Colonic mucosa (tissue), 4 donors: ENCODE measurements at regions not wholly inside any gene's neighbourhood (a gene's known extent, or its start where the extent isn't known, plus 50 kb on each side); places are given as distances from the start of the nearest gene placed in this dataset.

Experiments
- DNase-seq: peaks from one replicate; pipeline ENCODE4 v3.0.0-alpha.2; 2020
- H3K27ac ChIP-seq: fragments of 200-600 bp; one replicate; pipeline ENCODE4 v1.8.0; 2021
- H3K27me3 ChIP-seq: fragments of 200-600 bp; one replicate; pipeline ENCODE4 v1.8.0; 2021
- H3K36me3 ChIP-seq: fragments of 200-600 bp; one replicate; pipeline ENCODE4 v1.8.0; 2021
- H3K4me1 ChIP-seq: fragments of 200-600 bp; one replicate; pipeline ENCODE4 v1.8.0; 2021; ENCODE audit warnings: mild to moderate bottlenecking
- H3K4me3 ChIP-seq: fragments of 200-600 bp; one replicate; pipeline ENCODE4 v1.8.0; 2021
- H3K9ac ChIP-seq, 2 donors: one replicate each; pipeline ENCODE4 v1.7.0; 2013; ENCODE audit warnings: control low read depth in 2 of 2, low read depth in 2 of 2, low read length in 2 of 2
- H3K9me3 ChIP-seq: fragments of 200-600 bp; one replicate; pipeline ENCODE4 v1.8.0; 2021
- CTCF ChIP-seq: fragments of 200-600 bp; IDR thresholded peaks from one replicate; pipeline ENCODE4 v1.8.0; 2022; ENCODE audit warnings: antibody characterized with exemption, mild to moderate bottlenecking
- intact Hi-C: fragments of 100-400 bp; cut with DNase I; formaldehyde crosslinking; loops from one replicate; pipeline ENCODE4 v1.14.1; 2022
- donor health status: healthy.
- donor health status: DM: no; HTN: no; CAD: no.
- donor health status: DM: no; HTN: no; CAD: no.

- no peak for TF ChIP-seq CTCF
- Histone ChIP-seq H3K4me3 (no peak overlapping the region), H3K9me3 (no peaks in the 10 kb centered on the region), H3K4me1 (no peaks in the 10 kb centered on the region), H3K9ac (no peak overlapping the region), H3K27me3 (no peaks in the 10 kb centered on the region), H3K27ac (no peak overlapping the region), H3K36me3 (no peaks in the 10 kb centered on the region)
- intact Hi-C loops, result no loop called here
- DNase-seq, result no peak
Measured at GRCh38 chr16:49161191-49161590, 120.4 kb downstream of the CBLN1 start.

- Histone ChIP-seq H3K9ac (no peak overlapping the region), H3K9me3 (no peaks in the 10 kb centered on the region), H3K36me3 (no peaks in the 10 kb centered on the region), H3K27me3 (no peaks in the 10 kb centered on the region), H3K27ac (no peak overlapping the region), H3K4me1 (no peaks in the 10 kb centered on the region), H3K4me3 (no peak overlapping the region)
- DNase-seq, result peak; percentile 32
- intact Hi-C loops, result no loop called here
- no peak for TF ChIP-seq CTCF
Measured at GRCh38 chr16:49158029-49158642, 123.5 kb downstream of the CBLN1 start.

- no peak for DNase-seq
- Histone ChIP-seq H3K27ac (no peak overlapping the region), H3K27me3 (no peaks in the 10 kb centered on the region), H3K9me3 (no peaks in the 10 kb centered on the region), H3K36me3 (no peaks in the 10 kb centered on the region), H3K4me3 (no peak overlapping the region), H3K4me1 (no peaks in the 10 kb centered on the region), H3K9ac (no peak overlapping the region)
- intact Hi-C loops, result no loop called here
- TF ChIP-seq CTCF, result no peak
Measured at GRCh38 chr16:49150341-49150740, 131.3 kb downstream of the CBLN1 start.

- intact Hi-C loops, result no loop called here
- no peak overlapping the region for H3K9ac ChIP-seq
- no peaks in the 10 kb centered on the region for H3K9me3 ChIP-seq
- H3K27ac ChIP-seq, result no peak overlapping the region
- H3K36me3 ChIP-seq, result no peaks in the 10 kb centered on the region
- no peak for TF ChIP-seq CTCF
- no peaks in the 10 kb centered on the region for H3K27me3 ChIP-seq
- H3K4me3 ChIP-seq, result no peak overlapping the region
- DNase-seq, result no peak
- H3K4me1 ChIP-seq, result no peaks in the 10 kb centered on the region
Measured at GRCh38 chr16:49148410-49148809, 133.2 kb downstream of the CBLN1 start.

- TF ChIP-seq CTCF, result no peak
- H3K4me1 ChIP-seq, result no peaks in the 10 kb centered on the region
- no peak overlapping the region for H3K27ac ChIP-seq
- no peaks in the 10 kb centered on the region for H3K9me3 ChIP-seq
- no peak overlapping the region for H3K9ac ChIP-seq
- H3K27me3 ChIP-seq, result no peaks in the 10 kb centered on the region
- H3K36me3 ChIP-seq, result no peaks in the 10 kb centered on the region
- no peak for DNase-seq
- intact Hi-C loops, result no loop called here
- no peak overlapping the region for H3K4me3 ChIP-seq
Measured at GRCh38 chr16:49140618-49141017, 141.0 kb downstream of the CBLN1 start.

- intact Hi-C loops, result no loop called here
- Histone ChIP-seq H3K9ac (no peak overlapping the region), H3K27ac (no peak overlapping the region), H3K9me3 (no peaks in the 10 kb centered on the region), H3K4me1 (no peaks in the 10 kb centered on the region), H3K4me3 (no peak overlapping the region), H3K27me3 (no peaks in the 10 kb centered on the region), H3K36me3 (no peaks in the 10 kb centered on the region)
- no peak for TF ChIP-seq CTCF
- no peak for DNase-seq
Measured at GRCh38 chr16:49130397-49130796, 151.2 kb downstream of the CBLN1 start.
